ENCODE measurements at regions not wholly inside any gene's neighbourhood (a gene's known extent, or its start where the extent isn't known, plus 50 kb on each side); places are given as distances from the start of the nearest gene placed in this dataset.
"Not testable (repeated sequence)": the region's sequence is repeated elsewhere in the genome, so short reads cannot be mapped to it uniquely, and the experiment has no call there.

- TF ChIP-seq, protein P1, sequence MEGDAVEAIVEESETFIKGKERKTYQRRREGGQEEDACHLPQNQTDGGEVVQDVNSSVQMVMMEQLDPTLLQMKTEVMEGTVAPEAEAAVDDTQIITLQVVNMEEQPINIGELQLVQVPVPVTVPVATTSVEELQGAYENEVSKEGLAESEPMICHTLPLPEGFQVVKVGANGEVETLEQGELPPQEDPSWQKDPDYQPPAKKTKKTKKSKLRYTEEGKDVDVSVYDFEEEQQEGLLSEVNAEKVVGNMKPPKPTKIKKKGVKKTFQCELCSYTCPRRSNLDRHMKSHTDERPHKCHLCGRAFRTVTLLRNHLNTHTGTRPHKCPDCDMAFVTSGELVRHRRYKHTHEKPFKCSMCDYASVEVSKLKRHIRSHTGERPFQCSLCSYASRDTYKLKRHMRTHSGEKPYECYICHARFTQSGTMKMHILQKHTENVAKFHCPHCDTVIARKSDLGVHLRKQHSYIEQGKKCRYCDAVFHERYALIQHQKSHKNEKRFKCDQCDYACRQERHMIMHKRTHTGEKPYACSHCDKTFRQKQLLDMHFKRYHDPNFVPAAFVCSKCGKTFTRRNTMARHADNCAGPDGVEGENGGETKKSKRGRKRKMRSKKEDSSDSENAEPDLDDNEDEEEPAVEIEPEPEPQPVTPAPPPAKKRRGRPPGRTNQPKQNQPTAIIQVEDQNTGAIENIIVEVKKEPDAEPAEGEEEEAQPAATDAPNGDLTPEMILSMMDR (IDR thresholded peaks at IDR 0.05): not testable (repeated sequence)
- not testable (repeated sequence) for TF ChIP-seq EZH2, EZH2phosphoT487 (IDR thresholded peaks at IDR 0.05)
These were observed 562.9 kb downstream of the RIT2 start for GRCh38 chr18:42552559-42552958.

Measured in neural progenitor cell (in vitro differentiated cells).